Neuron (in vitro differentiated cells): ENCODE measurements at regions not wholly inside any gene's neighbourhood (a gene's known extent, or its start where the extent isn't known, plus 50 kb on each side); places are given as distances from the start of the nearest gene placed in this dataset.

ENCODE experiments used
- H2AFZ ChIP-seq: one replicate; pipeline ENCODE4 v1.6.1; 2013; ENCODE audit warnings: low read depth, mild to moderate bottlenecking, inconsistent platforms, low read length, moderate library complexity
- H3K27me3 ChIP-seq: one replicate; pipeline ENCODE4 v1.6.1; 2013; ENCODE audit warnings: low read length; ENCODE audit not compliant: insufficient read depth
- H3K36me3 ChIP-seq: one replicate; pipeline ENCODE4 v1.6.1; 2013; ENCODE audit warnings: low read length; ENCODE audit not compliant: insufficient read depth
- H3K4me1 ChIP-seq: one replicate; pipeline ENCODE4 v1.6.1; 2013; ENCODE audit warnings: low read length; ENCODE audit not compliant: insufficient read depth
- H3K4me3 ChIP-seq: 2 replicates; pipeline ENCODE4 v1.5.1; 2013; ENCODE audit warnings: mild to moderate bottlenecking, low read length, moderate library complexity
- H3K9me3 ChIP-seq: one replicate; pipeline ENCODE4 v1.6.1; 2013; ENCODE audit warnings: low read length

DNA sequence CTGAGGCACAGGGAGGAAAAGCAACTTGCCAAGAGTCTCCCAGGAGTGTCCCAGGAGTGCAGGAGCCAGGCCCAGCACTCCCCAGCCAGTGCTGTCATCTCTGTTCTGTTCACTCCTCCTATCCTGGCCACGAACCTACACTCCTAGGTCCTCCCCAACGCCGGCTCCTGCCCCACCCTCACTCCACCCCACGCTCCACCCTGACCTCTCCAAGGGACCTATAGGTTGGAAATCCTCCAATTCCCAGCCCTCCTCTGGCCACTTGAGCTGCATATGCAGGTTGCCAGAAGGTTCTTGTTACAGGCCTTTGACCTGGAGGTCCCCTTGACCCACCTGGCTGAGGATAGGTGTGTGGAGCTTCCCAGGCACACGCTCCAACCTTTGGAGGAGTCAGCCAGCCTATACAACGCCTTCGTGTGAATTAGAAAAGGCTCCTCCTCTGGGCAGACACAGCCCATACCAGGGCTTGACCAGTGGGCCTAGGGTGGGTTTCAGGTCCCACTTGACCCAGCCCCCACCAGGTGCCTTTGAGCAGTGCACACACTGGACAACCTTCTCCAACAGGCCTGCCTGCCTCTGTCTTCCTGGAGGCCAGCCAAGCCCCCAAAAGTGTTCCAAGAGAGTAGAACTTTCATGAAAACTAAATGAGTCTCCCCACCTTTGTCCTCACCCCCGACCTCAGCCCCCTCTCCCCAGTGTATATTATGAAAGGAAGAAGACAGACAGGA lies 167.2 kb upstream of the TLE3 start:
- Histone ChIP-seq H3K27me3 (no peaks in the 10 kb centered on the region), H3K36me3 (no peaks in the 10 kb centered on the region), H3K4me3 (no peak overlapping the region), H3K9me3 (no peaks in the 10 kb centered on the region), H3K4me1 (peaks cover 33% of the 10 kb centered on the region), H2AFZ (no peak overlapping the region)

DNA sequence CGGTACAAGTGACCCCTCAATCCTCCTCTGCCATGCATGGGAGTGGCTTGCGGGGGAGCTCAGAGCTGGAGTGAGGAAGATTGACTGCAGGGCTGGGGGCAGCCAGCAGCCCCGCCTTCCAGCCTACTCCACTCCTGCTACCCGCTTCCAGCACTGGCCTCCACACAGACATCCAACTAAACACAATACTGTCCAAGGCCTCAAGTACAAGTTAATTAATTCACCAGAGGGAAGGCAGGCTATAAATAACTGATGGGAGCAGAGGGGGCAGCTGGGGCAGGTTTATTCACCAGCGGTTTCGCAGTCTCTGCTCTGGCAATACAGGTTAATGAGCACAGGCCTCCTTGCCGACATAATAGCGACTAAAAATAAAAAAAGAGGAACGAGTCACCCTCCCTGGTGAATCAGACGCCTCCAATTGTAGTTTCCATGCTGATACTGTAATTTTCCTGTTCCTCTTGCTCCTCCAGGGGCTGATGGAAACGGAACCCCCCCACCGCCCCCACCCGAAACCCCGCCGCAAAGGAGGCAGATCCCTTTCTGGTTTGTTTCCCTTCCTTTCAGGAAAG lies 166.4 kb upstream of the TLE3 start:
- Histone ChIP-seq H3K4me1 (peaks cover 29% of the 10 kb centered on the region), H2AFZ (no peak overlapping the region), H3K36me3 (no peaks in the 10 kb centered on the region), H3K9me3 (no peaks in the 10 kb centered on the region), H3K27me3 (no peaks in the 10 kb centered on the region), H3K4me3 (no peak overlapping the region)

DNA sequence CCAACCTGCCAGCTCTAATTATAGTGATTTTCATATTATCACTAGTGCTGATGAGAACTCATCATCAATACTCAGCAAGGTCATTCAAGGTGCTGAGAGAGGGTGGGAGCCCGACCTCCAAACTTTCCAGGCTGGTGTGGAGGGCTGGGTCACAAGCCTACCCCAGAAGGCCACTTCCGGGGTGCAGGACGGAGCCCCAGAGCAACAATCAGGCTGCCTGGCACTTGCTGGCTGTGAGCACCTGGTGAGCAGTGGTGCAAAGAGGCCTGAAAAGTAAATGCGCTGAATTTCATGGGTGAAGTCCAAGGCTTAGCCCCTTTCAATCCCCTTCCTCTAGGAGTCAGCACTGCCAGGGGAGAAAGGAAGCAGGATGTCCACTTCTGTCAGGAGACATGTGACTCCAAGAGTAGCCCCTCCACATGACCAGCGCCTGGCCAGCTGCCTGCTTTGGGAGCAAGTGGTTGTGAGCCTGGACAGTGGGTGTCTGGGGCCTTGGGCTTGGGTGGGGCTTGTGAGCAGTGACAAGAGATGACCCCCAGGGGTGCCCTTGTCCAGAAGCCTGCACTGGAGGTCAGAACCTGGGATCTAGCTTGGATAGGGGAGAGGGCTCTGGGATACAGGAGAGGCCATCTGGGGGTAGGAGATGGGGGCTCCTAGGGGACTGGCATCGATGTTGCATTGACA lies 165.0 kb upstream of the TLE3 start:
- H2AFZ ChIP-seq = no peak overlapping the region
- no peaks in the 10 kb centered on the region for H3K9me3 ChIP-seq
- no peaks in the 10 kb centered on the region for H3K36me3 ChIP-seq
- peaks cover 22% of the 10 kb centered on the region for H3K4me1 ChIP-seq
- H3K4me3 ChIP-seq = no peak overlapping the region
- no peaks in the 10 kb centered on the region for H3K27me3 ChIP-seq

DNA sequence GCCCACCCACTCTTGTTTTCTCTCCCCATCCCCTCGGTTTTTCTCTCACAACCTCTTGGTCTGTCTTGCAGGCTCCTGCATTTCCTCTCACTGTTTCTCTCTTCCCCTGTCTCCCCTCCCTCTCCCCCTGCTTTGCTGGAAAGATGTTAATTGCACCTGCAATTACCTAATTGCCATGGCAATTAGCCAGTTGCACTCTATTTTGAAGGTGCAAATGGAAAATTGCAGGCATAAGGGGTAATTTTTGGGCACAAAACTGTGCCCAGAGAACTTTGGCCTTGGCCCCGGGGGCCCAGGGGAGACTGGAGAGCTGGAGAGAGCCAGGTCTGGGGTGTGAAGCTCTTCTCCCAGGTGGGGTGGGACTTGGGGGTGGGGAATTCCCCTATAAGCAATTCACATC lies 164.5 kb upstream of the TLE3 start:
- Histone ChIP-seq H3K4me3 (no peak overlapping the region), H3K36me3 (no peaks in the 10 kb centered on the region), H2AFZ (no peak overlapping the region), H3K27me3 (no peaks in the 10 kb centered on the region), H3K9me3 (no peaks in the 10 kb centered on the region), H3K4me1 (peaks cover 19% of the 10 kb centered on the region)

DNA sequence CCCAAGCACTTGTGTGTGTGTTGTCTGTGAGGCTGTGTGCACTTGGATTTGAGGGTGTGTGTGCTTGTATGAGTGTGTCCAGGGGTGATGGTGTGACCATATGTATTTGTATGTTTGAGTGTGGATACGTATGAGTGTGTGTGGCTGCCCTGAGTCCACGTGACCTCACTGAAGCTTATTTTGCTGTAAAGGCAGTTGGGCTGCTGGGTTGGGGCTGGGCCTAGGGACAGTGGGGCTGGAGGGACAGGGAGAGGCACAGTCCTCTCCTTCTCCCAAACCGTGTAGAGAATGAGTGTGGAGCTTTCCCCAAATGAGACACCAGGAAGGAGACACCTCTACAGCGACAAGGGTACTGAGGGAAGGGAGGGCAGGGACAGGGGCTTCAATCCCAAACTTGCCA lies 163.4 kb upstream of the TLE3 start:
- H3K4me1 ChIP-seq = peaks cover 12% of the 10 kb centered on the region
- no peaks in the 10 kb centered on the region for H3K36me3 ChIP-seq
- H2AFZ ChIP-seq = no peak overlapping the region
- no peak overlapping the region for H3K4me3 ChIP-seq
- no peaks in the 10 kb centered on the region for H3K9me3 ChIP-seq
- no peaks in the 10 kb centered on the region for H3K27me3 ChIP-seq

DNA sequence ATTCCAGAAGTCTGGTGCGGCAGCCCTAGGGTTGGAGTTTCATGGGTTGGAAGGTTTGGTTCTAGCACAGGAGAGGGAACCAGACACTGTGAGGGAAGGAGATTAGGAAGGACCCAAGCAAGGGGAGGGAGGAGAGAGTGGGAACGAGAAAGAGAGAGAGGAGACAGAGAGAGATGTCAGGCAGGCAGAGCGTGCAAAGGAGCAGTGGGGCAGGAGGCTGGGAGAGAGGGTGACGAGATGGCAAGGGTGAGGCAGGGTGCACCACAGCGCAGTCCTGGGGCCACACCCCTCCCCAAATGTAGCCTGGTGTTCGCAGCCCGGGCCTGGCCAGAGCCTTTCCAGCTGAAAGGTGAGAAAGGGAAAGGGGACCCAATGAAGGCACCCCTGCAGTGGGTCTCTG lies 162.9 kb upstream of the TLE3 start:
- no peak overlapping the region for H3K4me3 ChIP-seq
- H3K36me3 ChIP-seq = no peaks in the 10 kb centered on the region
- H3K4me1 ChIP-seq = peaks cover 12% of the 10 kb centered on the region
- H3K9me3 ChIP-seq = no peaks in the 10 kb centered on the region
- no peaks in the 10 kb centered on the region for H3K27me3 ChIP-seq
- H2AFZ ChIP-seq = no peak overlapping the region

DNA sequence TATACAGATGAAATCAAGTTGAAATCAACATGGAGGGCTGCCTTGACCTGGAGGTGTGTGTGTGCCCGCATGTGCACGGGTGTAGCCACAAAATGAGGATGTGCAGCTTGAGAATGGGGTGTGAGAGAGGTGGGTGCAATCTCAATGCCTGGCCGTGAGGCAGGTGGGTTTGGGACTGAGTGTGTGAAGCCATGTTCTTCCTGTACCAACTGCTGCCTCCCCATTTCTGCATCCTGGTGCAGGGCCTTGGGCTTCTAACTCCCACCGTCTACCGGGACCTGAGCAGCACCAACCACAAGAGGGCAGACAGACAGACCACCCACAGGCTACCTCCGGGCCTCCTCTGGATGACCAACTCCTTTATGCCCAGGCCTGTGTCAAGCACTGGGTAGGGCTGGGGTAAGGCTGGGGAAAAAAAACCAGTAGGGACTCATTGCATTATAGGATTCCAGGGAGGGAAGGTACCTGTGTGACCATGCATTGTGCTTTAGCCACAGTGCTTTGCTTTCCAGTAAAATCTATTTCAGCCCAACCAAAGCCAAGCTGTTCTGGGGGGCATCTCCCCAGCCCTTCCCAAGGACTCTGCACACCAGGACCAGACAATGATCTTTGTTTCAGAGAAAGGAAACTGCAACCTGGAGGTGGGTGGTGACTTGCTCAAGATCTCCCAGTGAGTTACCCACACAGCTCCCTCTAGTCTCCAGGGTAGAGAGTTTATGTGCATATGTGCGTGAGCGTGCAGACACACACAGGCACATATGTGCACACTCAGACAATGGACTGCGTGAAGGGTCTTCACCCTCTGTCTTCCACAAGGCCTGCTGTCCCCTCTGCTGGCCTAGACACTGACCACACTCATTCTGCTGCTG lies 162.2 kb upstream of the TLE3 start:
- Histone ChIP-seq H3K4me3 (no peak overlapping the region), H3K4me1 (peaks cover 12% of the 10 kb centered on the region), H3K36me3 (no peaks in the 10 kb centered on the region), H3K27me3 (no peaks in the 10 kb centered on the region), H3K9me3 (no peaks in the 10 kb centered on the region), H2AFZ (no peak overlapping the region)

DNA sequence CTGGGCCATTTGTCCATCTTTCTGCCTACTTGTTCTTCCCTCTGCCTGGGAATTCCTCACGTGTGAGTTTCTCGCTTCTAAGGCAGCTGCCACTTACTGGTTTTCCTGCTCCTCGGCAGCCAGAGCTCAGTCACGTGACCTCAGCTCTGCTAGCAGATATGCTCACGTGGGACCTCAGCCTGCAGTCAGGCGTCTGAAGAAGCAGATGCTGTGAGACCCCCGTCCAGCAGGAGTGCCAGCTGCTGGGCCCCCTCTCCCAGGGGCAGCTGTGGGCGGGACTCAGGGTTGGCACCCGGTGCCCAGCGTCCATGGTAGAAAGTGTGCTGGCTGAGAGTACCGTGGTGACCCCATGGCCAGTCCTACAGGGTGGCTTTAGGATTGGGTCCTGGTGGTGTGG lies 161.3 kb upstream of the TLE3 start:
- peaks cover 9% of the 10 kb centered on the region for H3K4me1 ChIP-seq
- no peaks in the 10 kb centered on the region for H3K27me3 ChIP-seq
- no peaks in the 10 kb centered on the region for H3K36me3 ChIP-seq
- no peak overlapping the region for H3K4me3 ChIP-seq
- H3K9me3 ChIP-seq = no peaks in the 10 kb centered on the region
- no peak overlapping the region for H2AFZ ChIP-seq

DNA sequence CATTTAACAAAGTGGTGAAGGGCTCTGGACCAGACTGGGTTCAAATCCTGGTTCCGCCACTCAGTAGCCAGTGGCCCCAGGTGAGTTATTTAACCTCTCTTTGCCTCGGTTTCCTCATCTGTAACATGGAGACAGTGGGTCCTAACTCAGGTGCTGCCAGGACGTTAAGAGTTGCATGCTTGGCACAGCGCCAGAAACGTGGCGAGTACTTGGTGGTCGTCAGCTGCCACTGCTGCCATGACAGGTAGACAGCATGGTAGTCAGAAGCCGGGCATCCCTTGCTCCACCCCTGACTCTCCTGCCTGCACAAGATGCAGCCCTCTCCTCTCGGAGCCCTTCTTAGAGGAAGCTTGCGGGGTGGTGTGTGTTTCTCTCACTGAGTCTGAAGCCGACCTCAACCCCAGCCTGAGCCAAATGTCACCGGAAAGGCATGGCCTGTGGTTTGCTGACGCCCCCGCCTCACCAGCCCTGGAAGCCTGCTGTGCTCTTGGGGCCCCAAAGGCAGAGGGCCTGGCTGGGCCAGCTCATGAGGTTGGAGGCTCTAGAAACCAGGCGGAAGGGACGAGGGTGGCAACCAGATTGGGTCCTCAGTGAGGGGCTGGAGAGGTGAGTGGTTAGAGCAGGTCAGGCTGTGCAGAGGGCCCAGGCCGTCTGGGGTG lies 160.8 kb upstream of the TLE3 start:
- Histone ChIP-seq H3K36me3 (no peaks in the 10 kb centered on the region), H3K4me1 (peaks cover 4% of the 10 kb centered on the region), H3K9me3 (no peaks in the 10 kb centered on the region), H3K27me3 (no peaks in the 10 kb centered on the region), H3K4me3 (no peak overlapping the region), H2AFZ (no peak overlapping the region)

DNA sequence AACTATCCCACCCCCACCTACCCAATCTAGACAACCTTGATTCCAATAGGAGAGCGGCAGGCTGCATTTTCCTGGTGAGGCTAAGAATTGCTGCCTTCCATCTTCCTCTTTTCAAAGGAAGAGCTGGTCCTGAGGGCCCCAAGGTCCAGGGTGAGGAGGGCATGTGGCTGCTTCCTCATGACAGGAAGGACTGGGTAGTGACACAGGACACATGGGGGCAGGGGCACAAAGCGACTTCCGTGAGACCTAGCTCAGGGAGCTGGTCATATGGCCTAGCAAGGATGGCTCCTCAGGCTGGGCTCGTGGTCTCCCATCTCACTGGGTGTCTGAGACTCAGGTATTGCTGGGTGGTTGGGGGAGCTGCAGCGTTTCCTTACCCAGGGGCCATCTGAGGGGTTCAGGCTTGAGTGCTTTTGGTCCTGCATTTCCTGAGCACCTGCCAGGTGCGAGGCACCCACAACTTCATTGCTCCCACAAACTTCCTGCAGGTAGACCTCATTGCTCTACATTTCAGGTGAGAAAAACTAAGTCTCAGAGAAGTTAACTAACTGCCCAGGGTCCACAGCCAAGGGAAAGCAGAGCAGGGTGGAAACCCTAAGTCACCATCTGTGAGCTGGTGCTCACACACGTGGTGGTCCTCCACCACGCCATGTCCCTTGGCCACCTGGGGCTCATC lies 160.0 kb upstream of the TLE3 start:
- Histone ChIP-seq H3K27me3 (no peaks in the 10 kb centered on the region), H3K4me1 (no peaks in the 10 kb centered on the region), H2AFZ (no peak overlapping the region), H3K9me3 (no peaks in the 10 kb centered on the region), H3K4me3 (no peak overlapping the region), H3K36me3 (no peaks in the 10 kb centered on the region)

DNA sequence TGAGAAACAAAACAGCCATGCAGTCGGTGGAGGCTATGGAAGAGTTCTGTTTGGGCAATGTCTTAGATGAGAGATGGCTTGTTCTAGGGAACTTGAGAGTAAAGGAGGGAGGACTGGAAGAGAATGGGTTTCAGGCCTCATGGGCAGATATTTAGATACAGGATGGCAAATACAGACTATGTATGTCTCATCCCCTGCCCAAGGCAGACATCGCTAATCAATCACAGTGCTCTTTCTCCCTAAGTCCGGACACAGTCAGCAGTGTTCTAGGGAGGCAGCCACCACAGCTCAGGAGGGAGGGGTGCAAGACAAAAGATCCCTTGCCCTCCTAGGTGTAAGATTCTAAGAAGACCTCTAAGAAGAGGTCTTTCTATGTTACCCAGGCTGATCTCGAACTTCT lies 159.3 kb upstream of the TLE3 start:
- no peak overlapping the region for H3K4me3 ChIP-seq
- H3K9me3 ChIP-seq = no peaks in the 10 kb centered on the region
- H3K36me3 ChIP-seq = no peaks in the 10 kb centered on the region
- H2AFZ ChIP-seq = no peak overlapping the region
- no peaks in the 10 kb centered on the region for H3K27me3 ChIP-seq
- no peaks in the 10 kb centered on the region for H3K4me1 ChIP-seq

DNA sequence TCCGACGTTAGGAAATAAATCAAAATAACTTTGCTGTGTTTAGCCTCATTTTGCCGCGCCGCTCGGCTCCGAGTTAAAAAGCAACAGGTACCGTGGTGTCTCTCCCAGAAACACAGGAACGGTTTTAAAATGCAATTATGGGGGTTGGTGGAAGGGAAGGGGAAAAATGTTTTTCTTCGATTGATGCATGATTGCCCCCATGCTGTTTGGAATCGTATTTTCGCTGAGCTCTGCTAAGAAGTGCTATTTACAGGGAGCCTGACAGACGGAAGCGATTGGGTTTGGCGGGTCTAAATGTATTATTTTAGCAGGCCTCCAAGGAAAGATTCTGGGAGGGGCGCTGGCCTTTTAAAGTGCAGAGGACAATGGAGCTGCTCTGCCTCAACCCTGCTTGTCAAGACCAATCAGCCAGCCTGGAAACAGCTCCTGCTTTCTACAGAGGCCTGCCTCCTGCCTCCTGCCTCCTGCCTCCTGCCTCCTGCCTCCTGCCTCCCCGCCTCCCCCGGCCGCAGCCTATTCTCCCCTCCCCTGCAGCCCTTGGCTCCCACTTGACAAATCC lies 156.7 kb upstream of the TLE3 start:
- Histone ChIP-seq H3K27me3 (no peaks in the 10 kb centered on the region), H3K9me3 (no peaks in the 10 kb centered on the region), H3K36me3 (no peaks in the 10 kb centered on the region), H2AFZ (no peak overlapping the region), H3K4me3 (no peak overlapping the region), H3K4me1 (no peaks in the 10 kb centered on the region)
